ENCODE measurements at regions not wholly inside any gene's neighbourhood (a gene's known extent, or its start where the extent isn't known, plus 50 kb on each side); places are given as distances from the start of the nearest gene placed in this dataset.

DNA sequence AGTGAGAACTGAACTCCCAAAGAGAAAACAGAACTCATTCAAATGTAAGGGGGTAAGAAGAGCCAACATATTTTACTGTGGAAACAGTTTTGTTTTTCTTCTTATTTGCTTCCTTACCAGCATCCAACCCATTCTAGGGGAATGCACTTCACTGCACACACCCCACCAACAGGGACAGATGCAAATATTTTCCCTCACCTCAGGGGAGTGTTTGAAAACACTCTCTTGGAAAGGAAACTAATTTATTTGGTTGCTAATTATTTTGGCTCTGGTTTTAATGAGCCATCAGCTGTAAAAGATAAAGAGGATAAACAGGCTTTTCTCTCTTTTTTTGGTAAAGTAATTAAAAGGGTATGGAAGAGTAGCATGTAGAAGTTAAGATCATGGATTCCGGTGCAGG is 413.4 kb downstream of the MAN2A1 start:
- TF ChIP-seq POLR2A (IDR thresholded peaks at IDR 0.05; ENCODE audit: low read length) (no peak), GATA1 (IDR thresholded peaks at IDR 0.05; ENCODE audit: low read depth, low read length) (no peak)
